Transverse colon (tissue), 4 donors: ENCODE measurements at regions not wholly inside any gene's neighbourhood (a gene's known extent, or its start where the extent isn't known, plus 50 kb on each side); places are given as distances from the start of the nearest gene placed in this dataset.

Experiments
- CTCF ChIP-seq, 5 experiments: fragments of 200-600 bp in 3 of 5; fragments of 450-650 bp in 2 of 5; sonication (generic) in 3 of 5; IDR thresholded peaks; 1 replicate in 2 of 5; 2 replicates in 3 of 5; pipeline ENCODE4 v1.5.1; 2016 to 2017; ENCODE audit warnings: antibody characterized with exemption in 5 of 5, inconsistent platforms in 3 of 5, mild to moderate bottlenecking in 2 of 5, moderate library complexity in 1 of 5
- POLR2A ChIP-seq: fragments of 450-650 bp; IDR thresholded peaks from one replicate; pipeline ENCODE4 v1.6.1; 2016; ENCODE audit warnings: antibody characterized with exemption, mild to moderate bottlenecking, moderate library complexity
- POLR2AphosphoS5 ChIP-seq, 3 donors: sonication (generic); formaldehyde crosslinking; IDR thresholded peaks; one replicate each; pipeline ENCODE4 v1.6.1; 2016; ENCODE audit warnings: antibody characterized with exemption in 3 of 3

GRCh38 chr4:152143806-152144205 is 383.0 kb upstream of the GATB start:
- TF ChIP-seq POLR2AphosphoS5 (IDR thresholded peaks at IDR 0.05) (no peak), CTCF (IDR thresholded peaks at IDR 0.05) (no peak), POLR2A (no peak)
